Muscle layer of colon (tissue), 2 donors: ENCODE measurements at regions not wholly inside any gene's neighbourhood (a gene's known extent, or its start where the extent isn't known, plus 50 kb on each side); places are given as distances from the start of the nearest gene placed in this dataset.
"Not testable (repeated sequence)": the region's sequence is repeated elsewhere in the genome, so short reads cannot be mapped to it uniquely, and the experiment has no call there.

Experiments
- H3K27ac ChIP-seq: one replicate; pipeline ENCODE4 v1.7.0; 2013; ENCODE audit warnings: low read depth, mild to moderate bottlenecking, low read length, moderate library complexity
- H3K27me3 ChIP-seq, 2 donors: one replicate each; pipeline ENCODE4 v1.7.0; 2013; ENCODE audit warnings: low read length in 2 of 2, mild to moderate bottlenecking in 2 of 2; ENCODE audit not compliant: insufficient read depth in 2 of 2, control insufficient read depth in 1 of 2
- H3K36me3 ChIP-seq: one replicate; pipeline ENCODE4 v1.7.0; 2013; ENCODE audit warnings: mild to moderate bottlenecking, low read length; ENCODE audit not compliant: insufficient read depth
- H3K4me1 ChIP-seq: one replicate; pipeline ENCODE4 v1.7.0; 2013; ENCODE audit warnings: mild to moderate bottlenecking, low read length; ENCODE audit not compliant: insufficient read depth
- H3K4me3 ChIP-seq, 2 donors: one replicate each; pipeline ENCODE4 v1.7.0; 2013; ENCODE audit warnings: low read length in 2 of 2, low read depth in 1 of 2, mild to moderate bottlenecking in 1 of 2, moderate library complexity in 1 of 2
- H3K9ac ChIP-seq: one replicate; pipeline ENCODE4 v1.7.0; 2013; ENCODE audit warnings: low read length
- H3K9me3 ChIP-seq: one replicate; pipeline ENCODE4 v1.7.0; 2013; ENCODE audit warnings: mild to moderate bottlenecking, low read length
- donor health status: abdominal sarcoma.
- donor health status: Adenocarcinoma of cecum.

GRCh38 chr7:6970180-6970579 is 144.1 kb upstream of the CCZ1B start:
- H3K9ac ChIP-seq, H3K27ac ChIP-seq, H3K36me3 ChIP-seq, H3K9me3 ChIP-seq, H3K27me3 ChIP-seq, H3K4me1 ChIP-seq, H3K4me3 ChIP-seq: not testable (repeated sequence)

DNA sequence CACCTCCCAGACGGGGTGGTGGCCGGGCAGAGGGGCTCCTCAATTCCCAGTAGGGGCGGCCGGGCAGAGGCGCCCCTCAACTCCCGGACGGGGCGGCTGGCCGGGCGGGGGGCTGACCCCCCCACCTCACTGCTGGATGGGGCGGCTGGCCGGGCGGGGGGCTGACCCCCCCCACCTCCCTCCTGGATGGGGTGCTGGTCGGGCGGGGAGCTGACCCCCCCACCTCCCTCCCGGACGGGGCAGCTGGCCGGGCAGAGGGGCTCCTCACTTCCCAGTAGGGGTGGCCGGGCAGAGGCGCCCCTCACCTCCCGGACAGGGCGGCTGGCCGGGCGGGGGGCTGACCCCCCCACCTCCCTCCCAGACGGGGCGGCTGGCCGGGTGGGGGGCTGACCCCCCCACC is 148.8 kb upstream of the CCZ1B start:
- not testable (repeated sequence) for H3K9ac ChIP-seq, H3K4me1 ChIP-seq, H3K36me3 ChIP-seq, H3K27me3 ChIP-seq, H3K9me3 ChIP-seq, H3K27ac ChIP-seq, H3K4me3 ChIP-seq

GRCh38 chr7:6975346-6975745 is 149.3 kb upstream of the CCZ1B start:
- not testable (repeated sequence) for H3K9ac ChIP-seq, H3K36me3 ChIP-seq, H3K9me3 ChIP-seq

DNA sequence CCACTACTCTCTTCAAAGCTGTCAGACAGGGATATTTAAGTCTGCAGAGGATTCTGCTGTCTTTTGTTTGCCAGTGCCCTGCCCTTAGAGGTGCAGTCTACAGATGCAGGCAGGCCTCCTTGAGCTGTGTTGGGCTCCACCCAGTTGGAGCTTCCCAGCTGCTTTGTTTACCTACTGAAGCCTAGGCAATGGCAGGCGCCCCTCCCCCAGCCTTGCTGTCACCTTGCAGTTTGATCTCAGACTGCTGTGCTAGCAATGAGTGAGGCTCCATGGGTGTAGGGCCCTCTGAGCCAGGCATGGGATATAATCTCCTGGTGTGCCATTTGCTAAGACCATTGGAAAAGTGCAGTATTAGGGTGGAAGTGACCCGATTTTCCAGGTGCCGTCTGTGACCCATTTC is 151.3 kb upstream of the CCZ1B start:
- not testable (repeated sequence) for H3K9me3 ChIP-seq, H3K27me3 ChIP-seq, H3K9ac ChIP-seq, H3K4me1 ChIP-seq, H3K4me3 ChIP-seq, H3K36me3 ChIP-seq, H3K27ac ChIP-seq

More at GRCh38 chr7:6975346-6975745, 149.3 kb upstream of the CCZ1B start:
- H3K4me1 ChIP-seq, H3K4me3 ChIP-seq, H3K27ac ChIP-seq, H3K27me3 ChIP-seq: not testable (repeated sequence)

DNA sequence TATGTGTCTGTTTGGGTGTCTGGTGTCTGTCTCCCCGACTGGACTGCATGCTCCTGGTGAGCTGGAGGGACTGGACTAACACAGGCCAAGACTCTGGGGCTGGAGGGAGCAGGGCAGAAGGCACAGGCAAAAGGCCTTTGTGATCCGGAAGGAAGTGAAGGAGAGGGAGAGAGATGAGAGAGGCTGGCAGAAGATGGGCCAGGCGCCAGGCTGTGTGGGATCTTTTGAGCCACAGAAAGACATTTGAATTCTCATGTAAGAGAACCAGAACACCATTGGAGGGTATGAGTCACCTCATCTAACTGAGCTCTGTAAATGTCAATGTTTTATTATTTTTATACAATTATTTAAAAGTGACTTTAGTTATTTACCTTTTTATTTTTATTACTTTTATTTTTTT is 152.3 kb upstream of the CCZ1B start:
- not testable (repeated sequence) for H3K4me3 ChIP-seq, H3K4me1 ChIP-seq, H3K27me3 ChIP-seq, H3K9me3 ChIP-seq, H3K36me3 ChIP-seq, H3K9ac ChIP-seq, H3K27ac ChIP-seq

DNA sequence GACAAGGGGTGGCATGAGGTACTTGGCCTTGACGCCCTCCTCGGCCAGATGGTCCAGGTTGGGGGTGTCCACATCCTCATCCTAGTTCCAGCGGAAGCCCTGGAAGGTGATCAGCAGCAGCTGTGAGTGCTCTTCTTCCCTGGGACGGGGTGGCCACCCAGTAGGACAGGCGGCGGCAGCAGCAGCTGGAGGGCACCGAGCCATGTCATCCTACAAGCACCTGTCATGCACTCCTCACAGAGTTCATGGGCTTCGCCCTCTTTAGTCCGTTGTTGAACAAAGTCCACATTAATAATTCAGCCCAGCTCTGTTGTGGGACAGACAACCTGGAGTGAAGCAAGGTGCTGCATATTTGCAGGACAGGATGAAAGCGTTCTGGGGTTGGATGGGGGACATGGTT is 153.4 kb upstream of the CCZ1B start:
- not testable (repeated sequence) for H3K4me1 ChIP-seq, H3K9me3 ChIP-seq, H3K27me3 ChIP-seq, H3K9ac ChIP-seq, H3K36me3 ChIP-seq, H3K4me3 ChIP-seq, H3K27ac ChIP-seq

DNA sequence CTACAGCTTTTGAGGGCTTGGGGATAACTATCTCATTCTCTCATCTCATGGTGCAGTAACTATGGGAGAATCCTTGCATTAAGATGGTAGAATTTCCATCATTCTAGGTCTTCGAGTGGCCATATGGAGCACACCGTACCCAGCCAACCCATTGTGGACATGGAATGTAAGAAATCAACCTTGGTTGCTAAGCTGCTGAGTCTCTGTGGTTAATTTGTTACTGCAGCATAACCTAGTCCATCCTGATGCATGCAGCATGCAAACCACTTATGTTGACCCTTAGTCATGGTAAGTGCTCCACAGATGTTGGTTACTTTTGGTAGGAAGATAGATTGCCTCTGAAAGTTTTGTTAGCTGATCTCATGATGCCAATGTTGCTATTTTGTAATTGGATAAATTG is 156.3 kb upstream of the CCZ1B start:
- H3K4me3 ChIP-seq, H3K27ac ChIP-seq, H3K27me3 ChIP-seq, H3K9ac ChIP-seq, H3K9me3 ChIP-seq, H3K4me1 ChIP-seq, H3K36me3 ChIP-seq: not testable (repeated sequence)

DNA sequence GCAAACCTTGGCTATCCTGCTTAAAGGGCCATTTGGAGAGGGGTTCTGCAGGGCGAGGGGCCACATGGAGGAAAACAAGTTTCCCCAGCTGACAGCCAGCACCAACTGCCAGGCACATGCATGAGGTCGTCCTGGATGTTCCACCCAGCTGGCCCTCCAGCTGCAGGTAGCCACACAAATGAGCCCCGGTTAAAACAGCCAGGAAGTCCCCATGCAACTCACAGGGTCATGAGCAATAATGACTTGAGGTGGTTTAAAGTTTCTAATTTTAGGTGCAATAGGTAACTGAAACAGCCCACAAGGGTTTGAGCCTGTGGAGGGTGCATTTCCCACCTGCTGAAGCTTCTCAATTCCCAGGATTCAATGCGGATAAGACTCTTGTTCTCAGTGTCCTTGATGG is 160.8 kb upstream of the CCZ1B start:
- not testable (repeated sequence) for H3K4me3 ChIP-seq, H3K27me3 ChIP-seq, H3K36me3 ChIP-seq, H3K27ac ChIP-seq, H3K9ac ChIP-seq, H3K4me1 ChIP-seq, H3K9me3 ChIP-seq

- not testable (repeated sequence) for H3K36me3 ChIP-seq, H3K4me1 ChIP-seq, H3K9me3 ChIP-seq, H3K9ac ChIP-seq, H3K4me3 ChIP-seq, H3K27ac ChIP-seq, H3K27me3 ChIP-seq
Observed at GRCh38 chr7:6988608-6989007, 162.5 kb upstream of the CCZ1B start.

DNA sequence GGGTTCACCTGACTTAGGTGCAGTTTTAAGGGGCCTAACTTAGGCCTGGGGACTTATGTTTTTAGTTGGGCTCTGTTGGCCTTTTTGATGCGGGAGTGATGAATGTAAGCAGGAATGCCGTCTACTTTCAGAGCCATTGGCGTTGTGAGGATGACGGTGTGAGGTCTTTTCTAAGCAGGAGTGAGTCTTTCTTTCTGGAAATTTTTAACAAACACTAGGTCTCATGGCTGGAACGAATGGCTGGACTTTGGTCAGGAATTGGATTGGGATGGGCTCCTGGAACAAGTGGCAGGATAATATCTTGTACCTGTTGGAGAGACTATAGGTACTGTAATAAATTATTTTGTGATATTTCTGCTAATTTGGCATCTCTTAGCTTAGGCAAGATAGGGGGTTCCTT is 163.9 kb upstream of the CCZ1B start:
- not testable (repeated sequence) for H3K27ac ChIP-seq, H3K36me3 ChIP-seq, H3K27me3 ChIP-seq, H3K4me1 ChIP-seq, H3K9me3 ChIP-seq, H3K4me3 ChIP-seq, H3K9ac ChIP-seq

DNA sequence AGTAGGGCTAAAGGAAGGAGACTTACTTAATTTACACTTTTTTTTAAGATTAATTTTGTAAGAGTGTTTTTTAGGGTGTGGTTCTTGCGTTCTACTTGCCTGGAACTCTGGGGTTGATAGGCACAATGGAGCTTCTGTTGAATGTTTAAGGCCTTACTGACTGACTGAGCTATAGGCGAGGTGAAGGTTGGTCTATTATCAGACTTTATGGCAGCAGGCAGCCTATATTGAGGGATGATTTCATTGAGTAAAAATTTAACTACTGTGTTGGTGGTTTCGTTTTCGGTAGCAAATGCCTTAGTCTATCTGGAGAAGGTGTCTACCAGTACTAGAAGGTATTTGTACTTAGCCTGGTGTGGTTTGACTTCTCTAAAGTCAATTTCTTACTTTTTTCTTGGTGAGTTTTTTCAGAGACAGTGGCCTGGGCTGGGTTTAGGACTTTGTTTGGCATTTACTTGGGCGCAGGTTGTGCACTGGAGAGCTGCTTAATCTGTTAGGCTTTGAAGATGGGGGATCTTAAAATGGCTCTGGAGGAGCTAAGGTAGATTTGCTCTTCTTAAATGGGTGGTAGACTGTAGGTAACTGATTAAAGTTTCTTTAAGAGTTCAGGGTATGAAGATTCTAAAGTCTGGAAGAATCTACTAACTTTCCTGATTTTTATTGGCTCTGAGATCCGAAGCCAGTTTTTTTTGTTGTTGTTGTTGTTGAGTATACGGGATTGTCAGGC is 164.5 kb upstream of the CCZ1B start:
- H3K27me3 ChIP-seq, result not testable (repeated sequence)

GRCh38 chr7:6991169-6991611 is 165.1 kb upstream of the CCZ1B start:
- H3K4me1 ChIP-seq, H3K4me3 ChIP-seq, H3K36me3 ChIP-seq, H3K27me3 ChIP-seq, H3K9ac ChIP-seq, H3K27ac ChIP-seq, H3K9me3 ChIP-seq: not testable (repeated sequence)

More for the DNA sequence above, 164.5 kb upstream of the CCZ1B start:
- not testable (repeated sequence) for H3K9ac ChIP-seq, H3K36me3 ChIP-seq, H3K9me3 ChIP-seq, H3K4me3 ChIP-seq, H3K4me1 ChIP-seq, H3K27ac ChIP-seq
